C4-2B (cell line): ENCODE measurements at regions not wholly inside any gene's neighbourhood (a gene's known extent, or its start where the extent isn't known, plus 50 kb on each side); places are given as distances from the start of the nearest gene placed in this dataset.
"Not testable (repeated sequence)": the region's sequence is repeated elsewhere in the genome, so short reads cannot be mapped to it uniquely, and the experiment has no call there.

ENCODE experiments used
- H3K27ac ChIP-seq: fragments of 450-650 bp; 2 replicates; pipeline ENCODE4 v1.5.1; 2017
- ZFX ChIP-seq: fragments of 450-650 bp; IDR thresholded peaks from 2 replicates; pipeline ENCODE4 v1.6.1; 2017
- TF ChIP-seq, protein P1 (sequence below): fragments of 450-650 bp; conservative IDR thresholded peaks from 2 replicates; pipeline ENCODE4 v1.5.1; 2017; ENCODE audit warnings: mild to moderate bottlenecking

DNA sequence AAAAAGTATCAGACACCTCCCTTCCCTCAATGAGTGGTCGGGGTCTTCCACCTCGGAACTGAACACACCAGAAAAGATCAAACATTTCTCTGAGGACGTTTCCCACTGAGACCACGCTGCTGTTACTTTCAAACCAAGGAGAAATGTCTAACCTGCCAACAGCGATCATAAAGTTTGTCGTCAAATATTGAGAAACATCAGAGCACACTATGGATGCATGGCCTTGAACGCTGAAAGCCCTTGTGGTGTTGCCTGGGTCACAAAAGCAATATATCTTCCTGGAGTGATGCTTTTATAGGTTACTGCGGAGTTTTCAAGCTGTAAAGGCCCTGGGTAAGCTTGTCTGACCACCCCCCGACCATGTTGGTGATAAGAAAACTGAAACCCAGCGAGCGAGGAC lies 70.2 kb upstream of the ID2 start:
- TF ChIP-seq, protein P1, sequence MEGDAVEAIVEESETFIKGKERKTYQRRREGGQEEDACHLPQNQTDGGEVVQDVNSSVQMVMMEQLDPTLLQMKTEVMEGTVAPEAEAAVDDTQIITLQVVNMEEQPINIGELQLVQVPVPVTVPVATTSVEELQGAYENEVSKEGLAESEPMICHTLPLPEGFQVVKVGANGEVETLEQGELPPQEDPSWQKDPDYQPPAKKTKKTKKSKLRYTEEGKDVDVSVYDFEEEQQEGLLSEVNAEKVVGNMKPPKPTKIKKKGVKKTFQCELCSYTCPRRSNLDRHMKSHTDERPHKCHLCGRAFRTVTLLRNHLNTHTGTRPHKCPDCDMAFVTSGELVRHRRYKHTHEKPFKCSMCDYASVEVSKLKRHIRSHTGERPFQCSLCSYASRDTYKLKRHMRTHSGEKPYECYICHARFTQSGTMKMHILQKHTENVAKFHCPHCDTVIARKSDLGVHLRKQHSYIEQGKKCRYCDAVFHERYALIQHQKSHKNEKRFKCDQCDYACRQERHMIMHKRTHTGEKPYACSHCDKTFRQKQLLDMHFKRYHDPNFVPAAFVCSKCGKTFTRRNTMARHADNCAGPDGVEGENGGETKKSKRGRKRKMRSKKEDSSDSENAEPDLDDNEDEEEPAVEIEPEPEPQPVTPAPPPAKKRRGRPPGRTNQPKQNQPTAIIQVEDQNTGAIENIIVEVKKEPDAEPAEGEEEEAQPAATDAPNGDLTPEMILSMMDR: no peak
- TF ChIP-seq ZFX: no peak
- no peak overlapping the region for H3K27ac ChIP-seq

DNA sequence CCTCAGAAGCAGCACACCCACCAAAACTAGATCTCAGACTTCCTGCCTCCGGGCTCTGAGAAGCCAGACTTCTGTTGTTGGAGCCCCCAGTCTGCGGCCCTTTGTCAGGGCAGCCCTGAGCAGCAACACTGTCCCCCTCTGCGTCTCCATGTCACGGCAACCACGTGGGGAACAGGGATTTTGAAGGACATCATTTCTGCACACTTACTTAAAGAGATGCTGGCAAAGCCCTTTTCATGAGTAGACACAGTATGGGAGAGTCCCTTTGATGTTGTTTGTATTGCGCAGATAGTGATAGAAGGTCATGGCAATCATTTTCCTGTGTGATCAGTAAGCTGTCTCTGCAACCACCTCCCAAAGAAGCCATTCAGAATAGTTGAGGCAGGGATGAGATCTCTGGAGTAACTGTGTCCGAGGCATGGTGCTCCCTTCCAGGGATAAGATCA lies 69.1 kb upstream of the ID2 start:
- H3K27ac ChIP-seq: no peak overlapping the region
- no peak for TF ChIP-seq ZFX
- TF ChIP-seq, protein P1: no peak

DNA sequence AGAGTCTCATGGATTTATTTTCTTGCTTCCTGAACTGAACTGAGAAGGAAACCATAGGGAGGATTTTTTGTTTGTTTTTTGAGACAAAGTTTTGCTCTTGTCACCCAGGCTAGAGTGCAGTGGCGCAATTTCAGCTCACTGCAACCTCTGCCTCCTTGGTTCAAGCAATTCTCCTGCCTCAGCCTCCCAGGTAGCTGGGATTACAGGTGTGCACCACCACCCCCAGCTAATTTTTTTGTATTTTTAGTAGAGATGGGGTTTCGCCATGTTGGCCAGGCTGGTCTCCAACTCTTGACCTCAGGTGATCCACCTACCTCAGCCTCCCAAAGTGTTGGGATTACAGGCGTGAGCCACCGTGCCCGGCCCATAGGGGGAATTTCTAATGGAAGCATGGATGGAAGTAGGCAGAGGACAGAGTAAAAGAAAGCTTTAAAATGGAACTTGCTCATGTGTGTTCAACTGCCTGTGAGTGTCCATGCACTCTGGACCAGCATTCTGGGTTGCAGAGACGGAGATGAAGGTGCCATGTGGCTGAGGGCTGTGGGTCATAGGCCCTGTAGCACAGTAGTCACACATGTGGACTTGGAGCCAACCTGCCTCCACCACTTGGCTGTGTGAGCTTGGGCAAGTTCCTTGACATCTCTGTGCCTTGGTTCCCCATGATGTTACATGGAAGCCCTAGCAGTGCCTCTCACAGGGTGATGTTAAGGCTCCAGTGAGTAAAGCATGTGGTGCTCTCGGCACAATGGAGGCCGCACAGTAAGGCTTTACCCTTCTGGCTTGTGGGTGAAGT lies 68.5 kb upstream of the ID2 start:
- not testable (repeated sequence) for H3K27ac ChIP-seq

DNA sequence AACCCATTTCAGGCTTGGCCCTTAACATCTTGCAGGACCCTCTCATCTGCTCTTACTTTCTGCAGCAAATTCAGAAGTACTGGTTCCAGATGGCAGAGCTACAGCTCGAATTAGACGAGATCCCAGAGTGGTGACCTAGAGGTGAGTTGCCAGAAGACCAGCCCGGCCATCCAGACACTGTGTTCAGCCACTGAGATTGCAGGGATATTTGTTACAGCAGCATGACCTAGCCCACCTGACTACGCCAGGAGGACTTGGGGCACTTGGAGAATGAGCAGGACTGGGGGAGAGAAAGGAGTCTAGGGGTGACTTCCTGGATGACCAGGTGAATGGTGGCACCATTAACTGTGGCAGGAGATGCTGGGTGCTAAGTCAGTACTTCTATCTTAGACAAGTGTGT lies 67.2 kb upstream of the ID2 start:
- no peak overlapping the region for H3K27ac ChIP-seq
- TF ChIP-seq, protein P1: no peak
- no peak for TF ChIP-seq ZFX

DNA sequence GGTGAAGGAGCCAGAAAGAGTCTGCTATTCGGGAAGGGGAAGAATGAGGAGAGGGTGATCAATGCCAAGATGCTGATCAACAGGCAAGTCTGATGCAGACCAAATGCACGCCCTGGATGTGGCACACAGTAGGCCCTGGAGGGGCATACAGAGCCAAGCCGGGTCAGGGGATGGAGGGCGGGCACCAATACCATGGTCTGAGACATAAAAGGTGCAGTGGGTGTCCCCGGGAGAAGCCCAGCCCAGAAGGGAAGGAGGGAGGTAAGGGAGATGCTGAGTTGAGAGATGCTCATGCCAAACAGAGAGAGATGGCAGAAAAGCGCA lies 66.6 kb upstream of the ID2 start:
- TF ChIP-seq ZFX: no peak
- TF ChIP-seq, protein P1: no peak

DNA sequence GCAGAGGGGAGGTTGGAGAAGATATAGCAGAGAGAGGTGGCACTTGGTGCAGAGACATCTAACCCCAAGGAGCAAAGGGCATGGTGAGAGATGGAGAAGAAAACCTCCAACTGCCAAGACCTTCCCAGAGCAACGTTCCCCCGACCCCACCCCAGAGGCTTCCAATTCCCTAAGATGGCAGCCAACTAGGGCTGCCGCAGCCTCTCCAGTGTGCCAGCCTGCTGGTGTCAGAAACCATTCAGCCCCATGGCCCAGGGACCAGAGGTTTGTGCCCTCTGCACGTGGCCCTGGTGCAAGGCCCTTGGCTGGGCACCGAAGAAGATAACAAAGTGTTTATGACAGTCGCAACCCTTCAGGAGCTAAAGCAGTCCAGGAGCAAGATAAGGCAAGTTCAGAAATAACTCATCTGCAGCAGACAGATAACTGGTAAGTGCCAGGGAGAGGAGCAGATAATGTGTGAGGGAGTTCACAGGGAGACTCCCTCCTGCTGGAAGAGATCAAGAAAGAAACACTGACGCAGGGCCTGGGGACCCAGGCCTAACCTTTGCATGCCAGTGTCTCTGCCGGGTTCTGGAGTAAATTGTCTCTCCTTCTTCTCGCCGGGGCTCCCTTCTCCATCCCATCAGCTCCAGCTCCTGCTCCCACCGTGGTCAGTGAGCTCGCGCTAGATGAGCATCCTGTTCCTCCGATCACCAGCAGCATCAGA lies 66.1 kb upstream of the ID2 start:
- no peak for TF ChIP-seq ZFX
- TF ChIP-seq, protein P1: no peak
- H3K27ac ChIP-seq: no peak overlapping the region

More for the DNA sequence above, 66.6 kb upstream of the ID2 start:
- H3K27ac ChIP-seq: no peak overlapping the region

DNA sequence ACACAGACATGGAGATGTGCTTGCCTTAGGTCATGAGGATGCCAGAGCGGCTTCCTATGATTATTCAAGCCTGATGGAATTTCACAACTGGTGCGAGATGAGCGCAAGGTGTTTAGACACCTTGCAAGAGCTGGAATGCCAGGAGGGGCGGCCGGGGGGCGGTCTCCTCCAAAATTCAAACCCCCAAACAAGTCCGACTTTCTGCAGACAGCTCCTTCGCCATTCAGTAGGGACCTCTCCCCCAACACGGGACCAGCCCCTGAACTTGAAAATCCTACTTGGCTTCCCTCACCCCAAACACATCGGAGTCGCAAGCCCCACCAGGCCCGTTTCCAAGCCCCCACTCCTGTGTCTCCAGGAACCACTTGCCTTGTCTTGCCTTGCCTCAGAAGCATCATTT lies 64.8 kb upstream of the ID2 start:
- no peak overlapping the region for H3K27ac ChIP-seq
- no peak for TF ChIP-seq ZFX
- TF ChIP-seq, protein P1: no peak
